ENCODE measurements at regions not wholly inside any gene's neighbourhood (a gene's known extent, or its start where the extent isn't known, plus 50 kb on each side); places are given as distances from the start of the nearest gene placed in this dataset.

- DNase-seq (ENCODE audit: low spot score): no peak
These were observed 256.4 kb upstream of the SOX21 start for GRCh38 chr13:94968757-94969086.

- peak; percentile 9 for DNase-seq (ENCODE audit: low spot score)
These were observed 255.9 kb upstream of the SOX21 start for GRCh38 chr13:94968040-94968756.

GRCh38 chr13:94967183-94968039, 255.1 kb upstream of the SOX21 start:
- peak; percentile 26 for DNase-seq (ENCODE audit: low spot score)

- no peak for DNase-seq (ENCODE audit: low spot score)
These were observed 254.1 kb upstream of the SOX21 start for GRCh38 chr13:94966422-94966955.

- no peak for DNase-seq (ENCODE audit: low spot score)
These were observed 247.3 kb upstream of the SOX21 start for GRCh38 chr13:94959626-94960025.

- DNase-seq (ENCODE audit: low spot score): no peak
These were observed 244.2 kb upstream of the SOX21 start for GRCh38 chr13:94956417-94957110.

GRCh38 chr13:94952787-94953186, 240.4 kb upstream of the SOX21 start:
- DNase-seq (ENCODE audit: low spot score): no peak

GRCh38 chr13:94950303-94950702, 238.0 kb upstream of the SOX21 start:
- no peak for DNase-seq (ENCODE audit: low spot score)

- DNase-seq (ENCODE audit: low spot score): no peak
These were observed 235.6 kb upstream of the SOX21 start for GRCh38 chr13:94947965-94948371.

- DNase-seq (ENCODE audit: low spot score): no peak
These were observed 235.0 kb upstream of the SOX21 start for GRCh38 chr13:94947392-94947791.

- no peak for DNase-seq (ENCODE audit: low spot score)
These were observed 233.7 kb upstream of the SOX21 start for GRCh38 chr13:94946039-94946438.

GRCh38 chr13:94938124-94938523, 225.8 kb upstream of the SOX21 start:
- no peak for DNase-seq (ENCODE audit: low spot score)

GRCh38 chr13:94936633-94937032, 224.3 kb upstream of the SOX21 start:
- DNase-seq (ENCODE audit: low spot score): no peak

- no peak for DNase-seq (ENCODE audit: low spot score)
These were observed 221.6 kb upstream of the SOX21 start for GRCh38 chr13:94933936-94934335.

GRCh38 chr13:94933230-94933751, 220.9 kb upstream of the SOX21 start:
- DNase-seq (ENCODE audit: low spot score): no peak

GRCh38 chr13:94928127-94928775, 215.9 kb upstream of the SOX21 start:
- no peak for DNase-seq (ENCODE audit: low spot score)

- no peak for DNase-seq (ENCODE audit: low spot score)
These were observed 212.9 kb upstream of the SOX21 start for GRCh38 chr13:94925263-94925662.

GRCh38 chr13:94921181-94921580, 208.8 kb upstream of the SOX21 start:
- DNase-seq (ENCODE audit: low spot score): no peak

- no peak for DNase-seq (ENCODE audit: low spot score)
These were observed 208.2 kb upstream of the SOX21 start for GRCh38 chr13:94920578-94920977.

GRCh38 chr13:94917824-94918223, 205.5 kb upstream of the SOX21 start:
- no peak for DNase-seq (ENCODE audit: low spot score)

GRCh38 chr13:94914895-94915294, 202.6 kb upstream of the SOX21 start:
- DNase-seq (ENCODE audit: low spot score): no peak

GRCh38 chr13:94906605-94907004, 194.3 kb upstream of the SOX21 start:
- no peak for DNase-seq (ENCODE audit: low spot score)
